Activated naive CD4-positive, alpha-beta T cell treated with Interleukin-2 at 50 U/mL for 16 hours (primary cell): ENCODE measurements at regions not wholly inside any gene's neighbourhood (a gene's known extent, or its start where the extent isn't known, plus 50 kb on each side); places are given as distances from the start of the nearest gene placed in this dataset.
"Not testable (repeated sequence)": the region's sequence is repeated elsewhere in the genome, so short reads cannot be mapped to it uniquely, and the experiment has no call there.

Experiments
- DNase-seq: peaks from one replicate; pipeline ENCODE4 v3.0.0-alpha.2; 2020

- DNase-seq: no peak
Observed at GRCh38 chr7:136150311-136150710, 173.2 kb upstream of the MTPN start.

- DNase-seq: no peak
Observed at GRCh38 chr7:136148920-136149319, 171.8 kb upstream of the MTPN start.

GRCh38 chr7:136146925-136147324, 169.8 kb upstream of the MTPN start:
- no peak for DNase-seq

- DNase-seq: no peak
Observed at GRCh38 chr7:136144182-136144581, 167.0 kb upstream of the MTPN start.

- DNase-seq: no peak
Observed at GRCh38 chr7:136143271-136143670, 166.1 kb upstream of the MTPN start.

- no peak for DNase-seq
Observed at GRCh38 chr7:136142583-136142982, 165.4 kb upstream of the MTPN start.

- DNase-seq: no peak
Observed at GRCh38 chr7:136140469-136140868, 163.3 kb upstream of the MTPN start.

GRCh38 chr7:136139417-136139816, 162.3 kb upstream of the MTPN start:
- DNase-seq: no peak

- DNase-seq: no peak
Observed at GRCh38 chr7:136138991-136139390, 161.8 kb upstream of the MTPN start.

GRCh38 chr7:136136906-136137454, 159.8 kb upstream of the MTPN start:
- no peak for DNase-seq

GRCh38 chr7:136134503-136134902, 157.3 kb upstream of the MTPN start:
- no peak for DNase-seq

- no peak for DNase-seq
Observed at GRCh38 chr7:136133551-136133950, 156.4 kb upstream of the MTPN start.

GRCh38 chr7:136131304-136131630, 154.1 kb upstream of the MTPN start:
- DNase-seq: no peak

- DNase-seq: no peak
Observed at GRCh38 chr7:136130511-136131303, 153.5 kb upstream of the MTPN start.

- DNase-seq: no peak
Observed at GRCh38 chr7:136128050-136128449, 150.9 kb upstream of the MTPN start.

GRCh38 chr7:136123352-136123751, 146.2 kb upstream of the MTPN start:
- DNase-seq: no peak

GRCh38 chr7:136122026-136122425, 144.9 kb upstream of the MTPN start:
- DNase-seq: no peak

- no peak for DNase-seq
Observed at GRCh38 chr7:136117539-136117938, 140.4 kb upstream of the MTPN start.

- DNase-seq: no peak
Observed at GRCh38 chr7:136116186-136116585, 139.0 kb upstream of the MTPN start.

GRCh38 chr7:136114966-136115762, 138.0 kb upstream of the MTPN start:
- peak; percentile 55 for DNase-seq

GRCh38 chr7:136114467-136114866, 137.3 kb upstream of the MTPN start:
- DNase-seq: not testable (repeated sequence)

- DNase-seq: not testable (repeated sequence)
Observed at GRCh38 chr7:136109037-136109436, 131.9 kb upstream of the MTPN start.

GRCh38 chr7:136105191-136105590, 128.0 kb upstream of the MTPN start:
- DNase-seq: no peak

- DNase-seq: no peak
Observed at GRCh38 chr7:136104269-136104603, 127.1 kb upstream of the MTPN start.
